Endothelial cell of umbilical vein (primary cell): ENCODE measurements at regions not wholly inside any gene's neighbourhood (a gene's known extent, or its start where the extent isn't known, plus 50 kb on each side); places are given as distances from the start of the nearest gene placed in this dataset.

Source experiments
- BruUV-seq: library from RNA; stranded (reverse); fragments of 400-500 nt; replicated peaks from 2 replicates; lab custom pipeline; 2021; lab: Mats Ljungman, UMichigan
- CTCF ChIA-PET: fragments of 300-600, 350-600 bp; sonication (Branson Sonifier 250); formaldehyde crosslinking; loops from one replicate; lab custom pipeline; 2021; ENCODE audit warnings: antibody characterized with exemption, inconsistent platforms; lab: Charles Lee
- POLR2A ChIA-PET: fragments of 300-600, 350-600 bp; sonication (Branson Sonifier 250); formaldehyde crosslinking; loops from one replicate; lab custom pipeline; 2021; ENCODE audit warnings: antibody characterized with exemption, inconsistent platforms; lab: Charles Lee
- DNase-seq: peaks from one replicate; pipeline ENCODE4 v3.0.0-alpha.2; 2011; ENCODE audit warnings: low read depth, low spot score
- FAIRE-seq: peaks from 2 replicates; lab custom pipeline; 2011; peaks lifted over from hg19 to GRCh38; lab: Jason Lieb, UNC
- H2AFZ ChIP-seq: 2 replicates; pipeline ENCODE4 v1.6.0; 2012; ENCODE audit warnings: low read depth, low read length, control low read depth, inconsistent platforms
- H3K27ac ChIP-seq: 2 replicates; pipeline ENCODE4 v1.5.1; 2011; ENCODE audit warnings: low read depth, mild to moderate bottlenecking, control low read depth, low read length, moderate library complexity; ENCODE audit not compliant: insufficient read depth
- H3K27me3 ChIP-seq, 2 experiments: 2 replicates each; pipeline versions ENCODE4 v1.6.0 to v1.6.1; 2011; ENCODE audit warnings: low read length in 2 of 2, mixed read lengths in 1 of 2; ENCODE audit not compliant: control insufficient read depth in 2 of 2, insufficient read depth in 2 of 2
- H3K36me3 ChIP-seq, 2 experiments: 2 replicates in 1 of 2; 3 replicates in 1 of 2; pipeline ENCODE4 v1.5.1; 2011; ENCODE audit warnings: low read length in 2 of 2, mild to moderate bottlenecking in 1 of 2, moderate library complexity in 1 of 2; ENCODE audit not compliant: control insufficient read depth in 2 of 2, insufficient read depth in 2 of 2; ENCODE audit errors: extremely low read depth in 1 of 2
- H3K4me1 ChIP-seq: 3 replicates; pipeline ENCODE4 v1.5.1; 2011; ENCODE audit warnings: mild to moderate bottlenecking, low read length; ENCODE audit not compliant: control insufficient read depth, insufficient read depth; ENCODE audit errors: extremely low read depth
- H3K4me2 ChIP-seq: 2 replicates; pipeline ENCODE4 v1.6.1; 2011; ENCODE audit warnings: low read length, control low read depth, mixed read lengths; ENCODE audit not compliant: insufficient read depth
- H3K4me3 ChIP-seq, 3 experiments: fragments of 200-600 bp in 1 of 3; sonication (generic), shearing (Covaris generic) in 1 of 3; replicated peaks in 1 of 3; 2 replicates each; pipeline ENCODE4 v1.5.1; 2011 to 2016; ENCODE audit warnings: control low read depth in 3 of 3, low read length in 3 of 3, mild to moderate bottlenecking in 2 of 3, inconsistent platforms in 1 of 3, low read depth in 1 of 3, moderate library complexity in 1 of 3; ENCODE audit not compliant: insufficient read depth in 1 of 3
- H3K79me2 ChIP-seq: 2 replicates; pipeline ENCODE4 v1.6.0; 2012; ENCODE audit warnings: low read length, inconsistent platforms; ENCODE audit not compliant: control insufficient read depth, insufficient read depth
- H3K9ac ChIP-seq: replicated peaks from 2 replicates; pipeline ENCODE3; 2011; ENCODE audit warnings: low read length, control low read depth; ENCODE audit not compliant: insufficient read depth; ENCODE audit errors: extremely low read depth
- H3K9me1 ChIP-seq: replicated peaks from 3 replicates; pipeline ENCODE4 v1.6.0; 2011; ENCODE audit warnings: mild to moderate bottlenecking, low read length; ENCODE audit not compliant: control insufficient read depth, insufficient read depth; ENCODE audit errors: extremely low read depth
- H3K9me3 ChIP-seq: replicated peaks from 2 replicates; pipeline ENCODE4 v1.5.1; 2012; ENCODE audit warnings: low read length, inconsistent platforms; ENCODE audit not compliant: control insufficient read depth, insufficient read depth
- H4K20me1 ChIP-seq: replicated peaks from 2 replicates; pipeline ENCODE3; 2011; ENCODE audit warnings: mild to moderate bottlenecking, low read length; ENCODE audit not compliant: control insufficient read depth, insufficient read depth; ENCODE audit errors: extremely low read depth
- CTCF ChIP-seq, 2 donors: IDR thresholded peaks; 1 replicate in 1 of 2; 2 replicates in 1 of 2; pipeline ENCODE4 v1.5.1; 2011; ENCODE audit warnings: low read length in 2 of 2, mild to moderate bottlenecking in 2 of 2, moderate library complexity in 2 of 2, control low read depth in 1 of 2, inconsistent platforms in 1 of 2, low read depth in 1 of 2; ENCODE audit not compliant: insufficient read depth in 1 of 2; ENCODE audit errors: extremely low read depth in 1 of 2
- GATA2 ChIP-seq: IDR thresholded peaks from 2 replicates; pipeline ENCODE4 v1.7.0; 2011; ENCODE audit warnings: low read depth, mild to moderate bottlenecking, moderate library complexity, mixed read lengths, low read length; ENCODE audit not compliant: insufficient read length, insufficient read depth
- JUN ChIP-seq: IDR thresholded peaks from 2 replicates; pipeline ENCODE4 v1.6.1; 2011; ENCODE audit warnings: borderline replicate concordance, low read depth; ENCODE audit not compliant: insufficient read length, insufficient read depth
- MAX ChIP-seq: IDR thresholded peaks from 2 replicates; pipeline ENCODE4 v1.6.1; 2011; ENCODE audit not compliant: insufficient read depth, insufficient read length
- MYC ChIP-seq: IDR thresholded peaks from one replicate; pipeline ENCODE4 v1.6.1; 2011; ENCODE audit warnings: mild to moderate bottlenecking, low read depth, low read length
- POLR2AphosphoS5 ChIP-seq: IDR thresholded peaks from 2 replicates; pipeline ENCODE4 v1.6.1; 2012; ENCODE audit warnings: low read depth, mild to moderate bottlenecking, control low read depth, low read length, moderate library complexity; ENCODE audit not compliant: insufficient read depth
- dilution Hi-C: fragments of 300-500 bp; cut with MboI; formaldehyde crosslinking; loops from one replicate; pipeline ENCODE4 v1.15.0; 2019; ENCODE audit warnings: low sequenced_read_pairs; ENCODE audit not compliant: extremely low pct_ligation_motif_present
- intact Hi-C: fragments of 100-400 bp; cut with micrococcal nuclease; formaldehyde crosslinking; loops from one replicate; pipeline ENCODE4 v1.10.0; 2022

- Histone ChIP-seq H3K4me1 (peaks cover 2% of the 10 kb centered on the region), H3K4me2 (no peak overlapping the region), H3K4me3 (no peak overlapping the region), H3K36me3 (no peaks in the 10 kb centered on the region), H4K20me1 (no peaks in the 10 kb centered on the region), H3K9ac (no peak overlapping the region), H3K27me3 (no peaks in the 10 kb centered on the region), H3K79me2 (no peaks in the 10 kb centered on the region), H3K27ac (no peak overlapping the region), H3K9me1 (no peaks in the 10 kb centered on the region), H3K9me3 (no peaks in the 10 kb centered on the region), H2AFZ (no peak overlapping the region)
- FAIRE-seq (no peak), DNase-seq (no peak)
- ChIA-PET POLR2A (no interaction called here), CTCF (no interaction called here)
- dilution Hi-C loops (no loop called here), intact Hi-C loops (loop anchor here (5.0 kb wide), 1 partner anchor 158 kb away; no protein-coding TSS in a partner anchor)
- TF ChIP-seq MAX (no peak), JUN (no peak), CTCF (IDR thresholded peaks at IDR 0.05; ENCODE audit: extremely low read depth in 1 of 2, insufficient read depth in 1 of 2, low read depth in 1 of 2, low read length in 2 of 2) (no peak), MYC (no peak), GATA2 (no peak), POLR2AphosphoS5 (no peak)
- no TSS peak for BruUV-seq
Measured at GRCh38 chr4:155600244-155600643, 66.4 kb upstream of the GUCY1A1 start.
